WTC11 (cell line): ENCODE measurements at regions not wholly inside any gene's neighbourhood (a gene's known extent, or its start where the extent isn't known, plus 50 kb on each side); places are given as distances from the start of the nearest gene placed in this dataset.

Experiments used
- CBFB ChIP-seq: sonication (generic); formaldehyde crosslinking; IDR thresholded peaks from 2 replicates; pipeline ENCODE4 v1.8.1; 2022; ENCODE audit warnings: mild to moderate bottlenecking, low read depth, missing genetic modification reagents
- MYBL2 ChIP-seq: sonication (generic); formaldehyde crosslinking; IDR thresholded peaks from 2 replicates; pipeline ENCODE4 v1.8.1; 2023; ENCODE audit warnings: mild to moderate bottlenecking, moderate library complexity, missing genetic modification reagents
- NFE2L1 ChIP-seq: sonication (generic); formaldehyde crosslinking; IDR thresholded peaks from 2 replicates; pipeline ENCODE4 v1.8.1; 2023; ENCODE audit warnings: missing genetic modification reagents
- ZNF219 ChIP-seq: sonication (generic); formaldehyde crosslinking; IDR thresholded peaks from 2 replicates; pipeline ENCODE4 v1.8.0; 2023; ENCODE audit warnings: missing genetic modification reagents, mild to moderate bottlenecking, borderline replicate concordance
- ZNF317 ChIP-seq: sonication (generic); formaldehyde crosslinking; IDR thresholded peaks from 2 replicates; pipeline ENCODE4 v1.8.1; 2023; ENCODE audit warnings: low read depth, mild to moderate bottlenecking, moderate library complexity, missing genetic modification reagents, borderline replicate concordance
- TF ChIP-seq, protein P1 (sequence below): fragments of 200-600 bp; IDR thresholded peaks from 2 replicates; pipeline ENCODE4 v1.8.0; 2022; ENCODE audit warnings: antibody characterized with exemption
- TF ChIP-seq, protein P2 (sequence below): sonication (generic); formaldehyde crosslinking; conservative IDR thresholded peaks from 2 replicates; pipeline ENCODE4 v1.8.1; 2023; ENCODE audit warnings: mild to moderate bottlenecking, low read depth, missing genetic modification reagents, moderate library complexity
- TF ChIP-seq, protein P3 (sequence below): sonication (generic); formaldehyde crosslinking; IDR thresholded peaks from 2 replicates; pipeline ENCODE4 v1.8.1; 2023; ENCODE audit warnings: mild to moderate bottlenecking, missing genetic modification reagents

DNA sequence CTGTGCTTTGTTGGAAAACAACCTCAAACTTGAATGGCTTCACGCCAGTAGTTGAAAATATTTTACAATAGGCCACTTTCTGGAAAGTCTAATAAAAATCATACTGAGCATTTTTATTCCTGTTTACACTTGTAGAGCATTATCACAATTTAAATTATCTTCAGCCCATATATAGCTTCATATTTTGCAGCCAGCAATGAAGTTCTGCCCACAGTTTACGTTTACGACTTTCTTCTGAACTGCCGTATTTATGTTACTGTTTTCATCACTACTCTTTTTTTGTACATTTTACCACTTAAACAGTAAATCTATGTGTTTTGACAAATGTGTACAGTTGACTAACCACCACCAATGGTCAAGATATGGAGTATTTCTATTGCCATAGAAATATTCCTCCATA, 86.2 kb downstream of the COPS8 start:
- TF ChIP-seq, protein P1, sequence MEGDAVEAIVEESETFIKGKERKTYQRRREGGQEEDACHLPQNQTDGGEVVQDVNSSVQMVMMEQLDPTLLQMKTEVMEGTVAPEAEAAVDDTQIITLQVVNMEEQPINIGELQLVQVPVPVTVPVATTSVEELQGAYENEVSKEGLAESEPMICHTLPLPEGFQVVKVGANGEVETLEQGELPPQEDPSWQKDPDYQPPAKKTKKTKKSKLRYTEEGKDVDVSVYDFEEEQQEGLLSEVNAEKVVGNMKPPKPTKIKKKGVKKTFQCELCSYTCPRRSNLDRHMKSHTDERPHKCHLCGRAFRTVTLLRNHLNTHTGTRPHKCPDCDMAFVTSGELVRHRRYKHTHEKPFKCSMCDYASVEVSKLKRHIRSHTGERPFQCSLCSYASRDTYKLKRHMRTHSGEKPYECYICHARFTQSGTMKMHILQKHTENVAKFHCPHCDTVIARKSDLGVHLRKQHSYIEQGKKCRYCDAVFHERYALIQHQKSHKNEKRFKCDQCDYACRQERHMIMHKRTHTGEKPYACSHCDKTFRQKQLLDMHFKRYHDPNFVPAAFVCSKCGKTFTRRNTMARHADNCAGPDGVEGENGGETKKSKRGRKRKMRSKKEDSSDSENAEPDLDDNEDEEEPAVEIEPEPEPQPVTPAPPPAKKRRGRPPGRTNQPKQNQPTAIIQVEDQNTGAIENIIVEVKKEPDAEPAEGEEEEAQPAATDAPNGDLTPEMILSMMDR, result no peak
- TF ChIP-seq NFE2L1 (CRISPR knock-in tag) (no peak), ZNF219 (no peak), ZNF317 (no peak), CBFB (no peak), MYBL2 (no peak)
- TF ChIP-seq, protein P2, sequence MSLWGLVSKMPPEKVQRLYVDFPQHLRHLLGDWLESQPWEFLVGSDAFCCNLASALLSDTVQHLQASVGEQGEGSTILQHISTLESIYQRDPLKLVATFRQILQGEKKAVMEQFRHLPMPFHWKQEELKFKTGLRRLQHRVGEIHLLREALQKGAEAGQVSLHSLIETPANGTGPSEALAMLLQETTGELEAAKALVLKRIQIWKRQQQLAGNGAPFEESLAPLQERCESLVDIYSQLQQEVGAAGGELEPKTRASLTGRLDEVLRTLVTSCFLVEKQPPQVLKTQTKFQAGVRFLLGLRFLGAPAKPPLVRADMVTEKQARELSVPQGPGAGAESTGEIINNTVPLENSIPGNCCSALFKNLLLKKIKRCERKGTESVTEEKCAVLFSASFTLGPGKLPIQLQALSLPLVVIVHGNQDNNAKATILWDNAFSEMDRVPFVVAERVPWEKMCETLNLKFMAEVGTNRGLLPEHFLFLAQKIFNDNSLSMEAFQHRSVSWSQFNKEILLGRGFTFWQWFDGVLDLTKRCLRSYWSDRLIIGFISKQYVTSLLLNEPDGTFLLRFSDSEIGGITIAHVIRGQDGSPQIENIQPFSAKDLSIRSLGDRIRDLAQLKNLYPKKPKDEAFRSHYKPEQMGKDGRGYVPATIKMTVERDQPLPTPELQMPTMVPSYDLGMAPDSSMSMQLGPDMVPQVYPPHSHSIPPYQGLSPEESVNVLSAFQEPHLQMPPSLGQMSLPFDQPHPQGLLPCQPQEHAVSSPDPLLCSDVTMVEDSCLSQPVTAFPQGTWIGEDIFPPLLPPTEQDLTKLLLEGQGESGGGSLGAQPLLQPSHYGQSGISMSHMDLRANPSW (CRISPR knock-in tag), result no peak
- TF ChIP-seq, protein P3, sequence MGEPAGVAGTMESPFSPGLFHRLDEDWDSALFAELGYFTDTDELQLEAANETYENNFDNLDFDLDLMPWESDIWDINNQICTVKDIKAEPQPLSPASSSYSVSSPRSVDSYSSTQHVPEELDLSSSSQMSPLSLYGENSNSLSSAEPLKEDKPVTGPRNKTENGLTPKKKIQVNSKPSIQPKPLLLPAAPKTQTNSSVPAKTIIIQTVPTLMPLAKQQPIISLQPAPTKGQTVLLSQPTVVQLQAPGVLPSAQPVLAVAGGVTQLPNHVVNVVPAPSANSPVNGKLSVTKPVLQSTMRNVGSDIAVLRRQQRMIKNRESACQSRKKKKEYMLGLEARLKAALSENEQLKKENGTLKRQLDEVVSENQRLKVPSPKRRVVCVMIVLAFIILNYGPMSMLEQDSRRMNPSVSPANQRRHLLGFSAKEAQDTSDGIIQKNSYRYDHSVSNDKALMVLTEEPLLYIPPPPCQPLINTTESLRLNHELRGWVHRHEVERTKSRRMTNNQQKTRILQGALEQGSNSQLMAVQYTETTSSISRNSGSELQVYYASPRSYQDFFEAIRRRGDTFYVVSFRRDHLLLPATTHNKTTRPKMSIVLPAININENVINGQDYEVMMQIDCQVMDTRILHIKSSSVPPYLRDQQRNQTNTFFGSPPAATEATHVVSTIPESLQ (CRISPR knock-in tag), result no peak
